ENCODE measurements at regions not wholly inside any gene's neighbourhood (a gene's known extent, or its start where the extent isn't known, plus 50 kb on each side); places are given as distances from the start of the nearest gene placed in this dataset.

- ChIA-PET POLR2A (no interaction called here), RAD21 (ENCODE audit: low non-redundant PET in 1 of 2, low total read pairs in 2 of 2, uncharacterized antibody in 2 of 2, unreplicated experiment in 2 of 2) (no interaction called here), CTCF (no interaction called here)
- no peak overlapping the region for H3K27ac ChIP-seq (ENCODE audit: low read depth, low read length)
- no peaks in the 10 kb centered on the region for H3K36me3 ChIP-seq (ENCODE audit: control insufficient read depth in 1 of 2, insufficient read depth in 2 of 2, low read length in 2 of 2)
- no peak overlapping the region for H2AFZ ChIP-seq (ENCODE audit: low read depth, low read length, poor library complexity, severe bottlenecking)
- DNase-seq (ENCODE audit: low read depth, low spot score), result no peak
- peaks cover 10% of the 10 kb centered on the region for H3K27me3 ChIP-seq (ENCODE audit: insufficient read depth, low read length)
- no peak overlapping the region for H3K4me2 ChIP-seq (ENCODE audit: low read length)
- H3K4me3 ChIP-seq (replicated peaks in 1 of 2; ENCODE audit: low read depth in 1 of 2, low read length in 2 of 2), result no peak overlapping the region
- intact Hi-C loops (cut with micrococcal nuclease), result no loop called here
- BruUV-seq (replicated peaks), result no TSS peak
- H3K79me2 ChIP-seq (ENCODE audit: insufficient read depth, low read length), result no peaks in the 10 kb centered on the region
- H3K9me2 ChIP-seq (ENCODE audit: insufficient read depth), result no peaks in the 10 kb centered on the region
- H4K20me1 ChIP-seq (ENCODE audit: insufficient read depth), result no peaks in the 10 kb centered on the region; the same call in 1 of the 2 replicates
- TF ChIP-seq EZH2 (IDR thresholded peaks at IDR 0.05), result no peak
- no peak for TF ChIP-seq SRF (IDR thresholded peaks at IDR 0.05; ENCODE audit: low read depth)
- no peak for TF ChIP-seq ATF3 (IDR thresholded peaks at IDR 0.05)
- TF ChIP-seq ZNF274 (IDR thresholded peaks at IDR 0.05; ENCODE audit: low read depth, low read length), result no peak
- no peak for TF ChIP-seq CTCF (IDR thresholded peaks at IDR 0.05 in 2 of 3, conservative IDR thresholded peaks at IDR 0.05 in 1 of 3; ENCODE audit: borderline replicate concordance in 1 of 3, insufficient read depth in 1 of 3, low read depth in 2 of 3, low read length in 2 of 3)
- no peak for TF ChIP-seq FOSL1 (IDR thresholded peaks at IDR 0.05; ENCODE audit: low read depth)
- TF ChIP-seq YY1 (IDR thresholded peaks at IDR 0.05; ENCODE audit: extremely low read depth, insufficient replicate concordance, low read depth, low read length), result no peak
- TF ChIP-seq ZBTB33 (IDR thresholded peaks at IDR 0.05; ENCODE audit: extremely low read depth, insufficient replicate concordance, low read length), result no peak
- no peak for TF ChIP-seq ZFX (IDR thresholded peaks at IDR 0.05)
- no peak for TF ChIP-seq EGR1 (IDR thresholded peaks at IDR 0.05; ENCODE audit: low read depth)
- TF ChIP-seq RAD21 (IDR thresholded peaks at IDR 0.05; ENCODE audit: low read depth), result no peak
- ATAC-seq, result no peak
- H3K4me1 ChIP-seq (ENCODE audit: control insufficient read depth in 1 of 2, insufficient read depth in 2 of 2, low read length in 2 of 2), result no peaks in the 10 kb centered on the region
- H3K9ac ChIP-seq (ENCODE audit: low read length), result no peak overlapping the region
- H3K9me3 ChIP-seq (ENCODE audit: control insufficient read depth in 1 of 2, insufficient read depth in 1 of 2, low read depth in 1 of 2, low read length in 2 of 2), result no peaks in the 10 kb centered on the region
Measured at GRCh38 chr2:17235167-17235566, 283.1 kb downstream of the RAD51AP2 start.

Measured in HCT116 (cell line).